T1000 (cell line): ENCODE measurements at regions not wholly inside any gene's neighbourhood (a gene's known extent, or its start where the extent isn't known, plus 50 kb on each side); places are given as distances from the start of the nearest gene placed in this dataset.
A peak's percentile ranks its signal among the peaks of the same experiment; 100 is the strongest.

Experiments used
- DNase-seq: peaks from one replicate; lab custom pipeline; 2025; ENCODE audit warnings: mixed read lengths; lab: John Stamatoyannopoulos, UW

DNA sequence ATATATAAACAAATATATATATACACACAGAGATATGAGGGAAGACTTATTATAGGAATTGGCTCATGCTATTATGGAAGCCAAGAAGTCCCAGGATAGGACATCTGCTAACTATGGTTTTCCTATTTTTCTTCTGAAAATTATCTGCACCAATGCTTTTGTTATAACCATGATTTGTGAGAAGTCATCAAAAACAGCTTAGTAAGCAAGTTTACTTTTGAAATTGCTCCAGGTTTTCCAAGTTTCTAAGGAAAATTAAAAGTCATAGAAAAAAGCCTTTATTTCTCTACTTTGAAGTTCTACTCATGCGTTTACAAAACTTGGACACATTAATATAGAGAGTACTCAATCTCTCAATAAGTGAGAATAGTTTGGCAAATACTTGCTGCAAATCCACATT is 213.1 kb downstream of the TRAM1L1 start:
- DNase-seq: no peak

DNA sequence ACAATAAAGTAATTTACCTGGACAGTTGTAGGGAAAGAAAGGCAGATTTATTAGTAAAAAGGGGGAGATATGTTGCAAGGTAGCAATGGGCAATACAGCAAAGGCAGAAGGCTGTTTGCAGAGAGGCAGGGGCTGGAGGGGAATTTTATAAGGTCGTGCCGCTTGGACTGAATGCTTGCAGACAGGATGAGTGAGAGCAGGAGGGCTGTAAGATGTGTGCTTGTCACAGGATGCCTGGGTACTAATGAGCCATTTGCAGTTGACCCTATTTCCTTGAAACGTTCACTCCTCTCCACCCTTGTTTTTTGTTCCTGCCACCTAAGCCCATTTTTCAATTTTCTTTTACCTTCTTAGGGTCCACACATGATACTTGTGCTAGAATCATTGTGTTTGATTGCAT is 214.7 kb downstream of the TRAM1L1 start:
- DNase-seq: no peak

DNA sequence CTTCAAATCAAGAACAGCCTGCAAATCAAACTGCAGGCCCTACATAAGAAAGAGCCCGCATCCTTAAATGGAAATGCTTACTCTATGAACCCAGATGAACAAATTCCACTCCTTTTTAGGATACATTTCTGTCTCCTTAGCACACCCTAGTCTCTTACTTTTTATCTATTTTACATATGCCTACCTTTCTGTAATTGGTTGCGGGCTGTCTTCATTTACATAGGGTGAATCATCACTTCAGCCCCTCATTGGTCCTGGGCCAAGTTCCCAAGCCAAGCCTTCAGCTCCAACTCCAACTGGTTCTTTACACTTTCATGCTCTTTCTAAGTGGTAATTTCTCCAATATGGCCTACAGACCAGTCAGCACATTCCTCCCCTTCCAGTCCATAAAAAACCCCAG is 219.3 kb downstream of the TRAM1L1 start:
- DNase-seq: no peak

DNA sequence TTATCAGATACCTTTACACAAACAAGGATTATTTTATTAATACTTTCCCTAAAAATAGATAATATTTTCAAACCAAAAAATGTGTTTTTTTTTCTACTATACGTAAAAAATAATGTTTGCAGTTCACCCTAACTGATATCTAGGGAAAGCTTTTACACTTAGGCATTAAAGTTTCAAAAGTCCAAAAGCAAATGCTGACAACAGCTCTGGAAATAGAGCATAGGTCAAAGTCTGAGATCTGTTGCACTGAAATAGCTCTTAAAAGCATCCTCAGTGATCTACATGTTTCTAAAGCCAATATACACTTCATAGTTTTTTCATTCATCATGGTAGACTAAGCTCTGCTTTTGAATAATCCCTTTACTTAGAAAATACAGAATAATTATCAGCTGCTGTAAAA is 222.8 kb downstream of the TRAM1L1 start:
- no peak for DNase-seq

DNA sequence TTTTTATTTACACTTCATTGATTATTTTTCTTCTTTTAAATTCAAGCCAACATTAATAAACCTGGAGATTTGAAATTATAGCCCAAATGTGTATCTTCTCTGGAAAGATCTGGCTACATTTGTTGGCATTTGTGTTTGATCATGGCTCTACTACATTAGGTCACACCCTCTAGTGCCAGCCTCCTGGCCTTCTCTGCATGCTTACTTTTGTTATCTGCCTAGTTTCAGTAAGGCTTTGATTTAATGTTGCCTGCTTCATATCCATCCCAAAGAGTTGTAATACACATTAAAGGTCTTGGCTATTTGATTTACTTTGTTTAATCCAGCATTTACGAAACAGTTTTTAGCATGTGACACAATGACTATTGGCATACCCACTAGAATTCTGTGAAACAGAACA is 224.5 kb downstream of the TRAM1L1 start:
- no peak for DNase-seq

DNA sequence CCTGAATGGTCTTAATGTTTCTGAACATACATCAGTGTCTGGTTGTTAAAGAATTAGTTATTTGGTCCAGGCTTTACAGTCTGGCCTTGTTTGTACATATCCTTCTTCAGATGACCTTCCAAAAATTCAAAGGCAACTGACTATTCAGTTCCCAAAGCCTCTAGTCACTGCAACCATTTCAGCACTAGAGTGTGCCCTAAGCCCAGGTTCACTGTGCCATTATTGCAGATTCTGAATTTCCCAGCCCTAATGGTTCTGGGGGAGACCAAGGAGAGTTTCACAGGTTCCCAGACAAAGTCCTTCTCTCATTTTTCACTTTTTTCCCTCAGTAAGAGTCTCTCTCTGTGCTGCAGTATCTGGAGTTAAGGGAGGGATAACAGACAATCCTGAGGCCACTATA is 235.8 kb downstream of the TRAM1L1 start:
- DNase-seq: no peak

DNA sequence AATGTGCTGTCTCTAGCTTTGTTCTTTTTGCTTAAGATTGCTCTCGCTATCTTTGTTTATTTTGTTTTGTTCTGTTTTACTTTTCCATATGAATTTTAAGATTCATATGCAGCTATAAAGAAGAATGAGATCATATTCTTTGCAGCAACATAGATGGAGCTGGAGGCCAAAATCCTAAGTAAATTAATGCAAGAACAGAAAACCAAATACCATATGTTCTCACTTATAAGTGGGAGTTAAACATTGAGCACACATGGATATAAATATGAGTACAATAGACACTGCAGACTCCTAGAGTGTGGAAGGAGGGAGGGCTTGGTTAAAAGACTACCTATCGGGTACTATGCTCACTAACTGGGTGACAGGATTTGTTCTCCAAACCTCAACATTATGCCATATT is 237.8 kb downstream of the TRAM1L1 start:
- DNase-seq: no peak

DNA sequence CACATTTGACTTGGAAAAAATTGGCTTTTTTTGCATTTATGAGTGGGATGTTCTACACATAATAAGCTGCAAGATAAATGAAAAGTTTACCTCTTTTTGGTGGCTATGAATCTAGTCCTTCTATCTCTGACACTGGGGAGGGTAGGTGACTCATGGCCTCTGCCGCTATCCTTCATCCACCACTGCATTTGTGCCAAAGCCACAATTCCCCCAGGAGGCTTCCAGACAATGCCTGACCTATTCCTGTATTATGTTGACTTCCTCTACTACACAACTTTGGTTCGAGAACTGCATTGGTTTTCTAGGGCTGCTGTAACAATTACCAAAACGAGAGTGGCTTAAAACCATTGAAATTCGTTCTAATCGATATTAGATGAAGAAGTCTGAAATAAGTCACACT is 245.6 kb downstream of the TRAM1L1 start:
- DNase-seq: peak; percentile 69

DNA sequence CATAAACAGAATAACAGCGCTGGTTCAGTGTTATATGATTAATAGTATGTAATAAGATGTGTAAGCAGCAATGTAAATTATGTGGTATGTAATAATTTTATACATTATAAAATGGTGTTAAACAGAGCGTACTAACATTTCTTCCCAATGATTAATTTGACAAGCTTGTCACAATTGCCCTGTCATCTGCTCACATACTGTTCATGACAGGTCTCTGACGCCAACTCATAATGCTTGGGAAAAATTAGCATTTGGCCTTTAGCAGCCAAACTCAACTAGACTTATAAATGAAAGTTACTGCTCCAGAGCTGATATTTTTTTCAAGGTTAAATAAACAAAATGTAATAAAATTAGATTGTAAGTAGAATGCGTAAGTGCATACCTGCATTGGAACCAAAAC is 246.8 kb downstream of the TRAM1L1 start:
- no peak for DNase-seq

DNA sequence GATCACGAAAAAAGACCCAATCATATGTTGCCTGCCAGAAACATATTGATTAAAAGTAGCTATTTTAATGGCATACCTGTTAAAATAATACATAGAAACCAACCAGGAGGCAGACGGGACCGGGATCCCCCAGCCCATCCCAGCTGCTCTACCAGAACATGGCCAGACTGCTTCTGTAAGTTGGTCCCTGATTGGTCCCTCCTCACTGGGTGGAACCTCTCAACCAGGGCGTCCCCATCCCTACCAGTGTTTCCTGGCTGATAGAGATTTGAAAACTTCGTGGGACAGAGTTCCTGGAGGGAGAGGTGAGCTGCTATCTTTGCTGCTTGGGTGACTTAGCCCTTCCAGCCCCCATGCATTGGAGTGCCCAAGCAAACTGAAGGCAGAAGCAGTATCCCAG is 256.2 kb downstream of the TRAM1L1 start:
- no peak for DNase-seq

DNA sequence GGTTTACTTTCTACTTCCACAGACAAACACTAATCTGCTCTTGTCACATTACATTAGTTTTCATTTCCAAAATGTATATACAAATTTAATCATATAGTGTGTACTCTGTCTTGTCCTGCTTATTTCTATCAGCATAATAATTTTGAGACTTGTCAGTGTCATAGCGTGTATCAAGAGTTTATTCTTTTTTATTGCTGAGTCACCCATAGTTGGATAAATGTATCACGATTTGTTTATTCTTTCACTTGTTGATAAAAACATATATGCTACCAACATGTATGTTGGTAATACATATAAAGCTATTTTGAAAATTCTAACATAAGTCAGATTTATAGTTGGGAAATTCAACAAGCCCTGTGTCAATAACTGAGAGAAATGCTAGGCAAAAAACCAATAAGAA is 261.2 kb downstream of the TRAM1L1 start:
- no peak for DNase-seq

DNA sequence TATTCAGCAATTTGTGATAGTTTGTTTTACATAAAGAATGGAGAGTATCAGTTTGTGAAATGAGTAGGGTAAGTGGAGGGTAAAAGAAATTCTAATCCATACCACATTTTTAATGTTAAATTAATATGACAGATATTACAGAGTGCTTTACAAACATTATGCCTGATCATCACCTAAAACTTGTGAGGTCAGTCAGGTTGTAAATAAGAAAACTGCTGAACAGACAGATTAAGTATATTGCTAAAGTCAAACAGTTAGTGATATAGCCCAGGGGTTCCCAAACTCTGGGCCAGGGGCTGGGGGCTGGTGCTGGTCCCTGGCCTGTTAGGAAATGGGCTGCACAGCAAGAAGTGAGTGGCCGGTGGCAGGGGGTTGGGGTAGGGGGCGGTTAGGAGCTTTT is 273.6 kb downstream of the TRAM1L1 start:
- DNase-seq: no peak

DNA sequence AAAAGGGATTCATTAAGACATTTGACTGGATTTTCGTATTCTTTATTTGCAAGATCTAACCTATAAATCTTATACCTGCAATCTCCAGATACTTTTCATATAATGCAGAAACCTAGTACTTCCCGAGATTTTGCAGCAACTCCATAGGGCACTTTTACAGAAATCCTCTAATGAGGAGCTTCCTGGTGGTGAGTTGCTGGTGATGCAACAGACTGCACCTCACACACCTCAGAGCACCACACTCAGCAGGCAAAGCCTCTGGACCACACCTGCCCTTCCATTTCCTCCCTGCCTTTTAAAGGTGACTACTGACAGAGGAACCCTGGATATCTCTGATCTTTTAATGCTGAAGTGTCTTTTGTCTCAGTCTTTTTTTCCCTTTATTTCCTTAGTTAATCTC is 289.4 kb downstream of the TRAM1L1 start:
- DNase-seq: no peak

DNA sequence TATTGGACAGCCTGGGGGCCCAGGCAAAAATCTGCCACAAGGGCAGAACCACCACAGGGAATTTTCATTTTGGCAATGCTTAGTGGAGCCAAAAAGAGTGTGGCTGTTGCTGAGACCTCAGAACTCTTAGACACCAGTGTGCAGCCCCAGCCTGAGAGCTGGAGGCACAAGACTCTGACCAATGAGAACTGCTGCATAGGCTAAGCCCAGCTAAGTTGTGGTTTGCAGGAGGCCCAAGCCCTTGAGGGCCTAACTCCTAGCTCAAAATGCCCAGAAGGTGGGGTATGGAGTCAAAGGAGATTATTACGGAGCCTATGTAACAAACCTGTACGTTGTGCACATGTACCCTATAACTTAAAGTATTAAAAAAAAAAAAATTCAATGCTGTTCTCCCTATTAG is 296.7 kb downstream of the TRAM1L1 start:
- DNase-seq: no peak

DNA sequence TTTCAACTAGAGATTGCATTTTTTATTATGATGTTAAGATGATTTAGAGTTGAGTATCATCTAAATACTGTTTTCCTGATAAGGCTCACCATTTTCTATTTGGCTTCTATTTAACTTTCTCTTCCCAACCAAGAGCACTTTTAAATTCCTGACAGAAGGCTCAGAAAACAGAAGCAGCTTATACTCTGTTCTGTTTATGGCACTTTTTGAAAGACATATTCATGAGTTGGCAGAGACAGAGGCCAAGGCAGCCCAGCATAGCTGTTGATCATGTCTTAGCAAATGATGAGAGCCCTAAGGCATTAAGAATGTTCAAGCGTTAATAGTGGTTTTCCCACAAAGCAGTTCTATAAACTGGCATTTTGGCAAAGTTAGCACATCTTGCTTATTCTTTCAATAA is 330.3 kb downstream of the TRAM1L1 start:
- DNase-seq: no peak

DNA sequence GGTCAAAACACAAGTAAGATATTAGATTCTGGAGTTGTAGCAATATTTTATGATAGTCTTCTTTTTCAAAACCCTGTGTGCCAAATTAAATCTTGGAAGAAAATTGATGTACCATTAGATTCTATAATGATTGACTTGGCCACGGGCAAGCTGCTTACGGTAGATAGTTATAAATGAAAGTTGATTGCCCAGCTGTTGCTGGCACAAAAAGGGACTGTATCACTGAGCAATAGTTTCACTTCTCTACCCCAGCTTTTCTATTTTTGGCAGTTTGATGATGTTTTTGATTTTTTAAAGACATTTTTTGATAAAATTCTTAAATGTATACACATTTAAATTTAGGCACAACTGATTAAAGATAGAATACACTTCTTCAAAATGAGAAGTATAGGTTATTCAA is 333.3 kb downstream of the TRAM1L1 start:
- DNase-seq: no peak

DNA sequence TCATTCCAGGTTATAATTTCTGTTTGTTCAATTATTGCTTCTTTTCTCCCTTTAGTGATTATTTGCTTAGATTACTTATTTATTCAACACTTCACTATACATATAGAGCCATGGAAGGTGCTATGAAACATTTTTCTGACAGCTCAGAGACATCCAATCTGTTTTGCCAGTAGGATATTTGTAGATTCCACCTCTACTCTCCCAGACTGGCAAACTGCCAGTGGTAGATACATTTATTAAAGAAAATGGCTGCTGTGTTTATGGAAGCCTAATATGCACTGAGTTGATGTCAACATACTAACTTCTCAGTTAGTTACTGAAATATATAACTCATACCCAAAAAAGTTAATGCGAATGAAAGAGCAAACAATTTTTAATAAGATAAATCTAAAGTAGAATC is 348.6 kb downstream of the TRAM1L1 start:
- DNase-seq: no peak

DNA sequence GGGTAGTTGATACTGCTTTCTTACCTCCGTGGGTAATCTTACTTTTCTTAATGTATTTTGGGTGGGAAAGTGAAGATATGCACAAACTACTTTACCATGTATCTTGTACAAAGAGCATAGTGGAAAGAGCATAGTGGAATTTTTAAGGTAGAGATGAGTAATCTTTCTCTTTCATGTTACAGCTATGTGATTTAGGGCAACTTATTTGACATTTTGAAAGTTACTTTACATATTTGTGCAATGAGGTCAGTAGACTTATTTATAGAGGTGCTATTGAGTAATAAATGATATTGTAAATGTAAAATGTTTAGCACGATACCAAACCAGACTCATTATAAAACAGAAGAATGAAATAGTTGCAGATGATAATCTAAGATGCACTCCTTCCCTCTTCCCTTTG is 351.2 kb downstream of the TRAM1L1 start:
- no peak for DNase-seq

DNA sequence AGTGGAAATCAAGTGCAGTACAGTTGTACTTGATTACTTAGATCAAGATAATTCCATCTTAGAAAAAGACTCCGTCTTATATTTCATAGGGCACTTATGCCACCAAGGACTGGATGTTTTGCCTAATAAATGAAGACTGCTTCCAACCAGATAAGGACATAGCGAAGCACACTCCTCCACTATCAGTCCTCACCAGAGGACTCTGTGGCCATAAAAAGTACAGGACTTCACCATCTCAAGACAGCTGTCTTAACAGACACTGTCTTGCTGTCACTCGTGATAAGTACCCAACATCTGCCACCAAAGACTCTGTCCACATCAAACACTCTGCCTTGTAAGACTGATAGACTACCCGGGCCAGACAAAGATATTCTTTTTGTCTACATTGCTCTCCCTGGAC is 352.0 kb downstream of the TRAM1L1 start:
- DNase-seq: no peak

DNA sequence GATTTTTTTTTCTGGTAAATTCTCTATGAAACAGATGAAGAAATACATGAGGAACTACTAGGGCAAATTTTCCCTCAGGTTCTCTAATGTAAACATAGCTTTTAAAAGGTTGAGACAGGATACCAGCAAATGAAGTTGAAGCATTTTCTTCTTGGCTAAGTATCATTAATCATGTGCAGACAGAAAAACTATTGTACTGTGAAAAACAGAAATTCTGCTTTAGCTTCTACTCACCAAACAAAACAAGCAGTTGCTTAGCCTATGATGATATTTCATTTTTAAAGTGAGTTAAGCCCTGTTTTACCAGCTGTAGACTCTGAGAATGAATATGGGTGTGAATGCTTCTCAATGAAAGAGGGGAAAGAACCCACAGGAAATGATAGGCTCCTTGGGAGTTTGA is 358.9 kb downstream of the TRAM1L1 start:
- DNase-seq: no peak

DNA sequence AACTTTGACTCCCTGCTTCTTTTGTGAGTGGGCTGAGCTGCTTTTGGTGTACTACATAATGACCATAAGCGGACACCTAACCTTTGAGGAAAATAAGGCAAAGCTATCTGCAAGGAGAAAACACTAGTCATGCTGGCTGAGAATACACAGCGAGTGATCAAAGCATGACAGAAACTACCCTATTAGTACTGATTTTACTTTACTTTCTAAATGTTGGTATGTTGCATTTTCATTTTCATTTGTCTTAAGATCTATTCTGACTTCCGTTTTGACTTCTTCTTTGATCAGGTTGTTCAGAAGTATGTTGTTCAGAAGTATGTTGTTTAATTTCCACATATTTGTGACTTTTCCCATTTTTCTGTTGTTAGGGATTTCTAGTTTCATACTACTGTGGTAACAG is 361.1 kb downstream of the TRAM1L1 start:
- no peak for DNase-seq

DNA sequence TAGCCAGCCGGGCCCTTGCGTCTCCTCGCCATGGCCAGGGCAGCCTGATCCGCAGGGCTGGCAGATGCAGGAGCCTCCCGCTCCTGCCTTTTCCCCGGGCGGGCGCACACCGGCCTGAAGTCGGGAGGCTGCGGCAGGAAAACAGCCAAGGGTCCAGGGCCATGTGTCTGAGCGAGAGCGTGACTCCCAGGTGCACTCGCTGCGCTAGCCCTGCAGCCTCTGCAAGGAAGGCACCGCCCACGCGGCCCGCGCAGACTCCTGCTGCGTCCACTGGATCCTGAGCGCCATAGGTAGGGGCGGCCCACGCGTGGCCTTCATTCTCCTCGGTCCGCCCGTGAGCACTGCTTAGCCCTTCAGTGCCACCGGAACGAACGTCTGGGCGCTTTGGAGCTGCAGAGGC is 379.9 kb downstream of the TRAM1L1 start:
- no peak for DNase-seq

DNA sequence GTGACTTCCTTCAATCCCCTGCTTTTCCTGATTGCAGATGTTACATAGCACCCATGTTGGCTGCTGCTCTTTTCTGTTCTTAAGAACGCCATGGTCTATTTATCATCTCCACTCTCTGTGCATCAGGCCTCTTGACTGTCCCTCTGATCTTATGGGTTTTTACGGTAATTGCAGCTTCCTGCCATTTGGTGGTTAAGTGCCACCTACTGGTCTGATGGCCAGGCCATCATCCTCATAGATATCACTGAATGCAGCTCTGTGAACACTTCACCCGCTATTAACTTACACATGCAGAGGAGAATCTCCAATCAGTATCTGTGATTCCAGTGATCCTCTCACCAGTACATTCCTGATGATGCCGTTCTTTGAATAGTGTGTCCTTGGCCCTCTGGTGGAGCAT is 382.4 kb downstream of the TRAM1L1 start:
- DNase-seq: no peak

DNA sequence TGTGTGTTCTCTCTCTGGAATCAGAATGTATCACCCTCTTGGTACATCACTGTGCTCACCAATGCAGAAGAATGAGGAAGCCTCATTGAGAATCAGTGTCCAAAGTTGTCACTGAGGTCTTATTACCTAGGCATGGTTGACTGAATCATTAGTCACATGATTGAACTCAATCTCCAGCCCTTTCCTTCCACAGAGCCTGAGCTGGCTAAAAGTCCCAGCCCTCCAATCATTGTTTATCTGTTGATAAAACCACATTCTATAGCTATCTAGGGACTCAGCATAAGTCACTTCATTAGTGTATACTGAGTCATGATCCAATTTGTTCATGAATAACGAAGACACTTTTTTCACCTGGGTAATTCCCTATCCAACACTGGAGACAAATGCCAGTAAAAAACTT is 396.8 kb downstream of the TRAM1L1 start:
- DNase-seq: peak; percentile 13

DNA sequence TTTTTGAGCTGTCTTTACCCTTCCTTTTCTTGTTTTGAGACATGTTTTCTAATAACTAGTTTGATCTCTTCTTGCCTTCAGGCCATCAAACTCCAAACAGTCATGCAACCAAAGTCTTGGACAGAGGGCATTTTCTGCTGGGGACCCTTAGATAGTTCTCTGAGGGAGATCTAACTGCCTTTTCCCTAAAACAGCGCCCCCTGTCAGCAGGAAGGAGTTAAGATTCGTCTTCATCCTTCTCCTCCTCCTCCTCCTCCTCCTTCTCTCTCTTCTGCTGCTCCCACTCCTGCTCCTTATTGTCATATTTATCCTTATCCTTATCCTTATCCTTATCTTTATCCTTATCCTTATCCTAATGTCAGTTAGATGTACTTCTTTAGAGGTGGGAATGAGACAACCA is 417.2 kb downstream of the TRAM1L1 start:
- no peak for DNase-seq
